Vagina (tissue), 2 donors: ENCODE measurements at regions not wholly inside any gene's neighbourhood (a gene's known extent, or its start where the extent isn't known, plus 50 kb on each side); places are given as distances from the start of the nearest gene placed in this dataset.

ENCODE experiments used
- CTCF ChIP-seq, 3 experiments: fragments of 450-650 bp in 2 of 3; fragments of 200-600 bp in 1 of 3; sonication (generic) in 1 of 3; IDR thresholded peaks; one replicate each; pipeline ENCODE4 v1.5.1; 2017 to 2019; ENCODE audit warnings: antibody characterized with exemption in 3 of 3, mild to moderate bottlenecking in 2 of 3, moderate library complexity in 2 of 3
- POLR2A ChIP-seq, 2 donors: fragments of 450-650 bp; IDR thresholded peaks; one replicate each; pipeline ENCODE4 v1.6.1; 2017; ENCODE audit warnings: antibody characterized with exemption in 2 of 2, mild to moderate bottlenecking in 2 of 2, moderate library complexity in 2 of 2

DNA sequence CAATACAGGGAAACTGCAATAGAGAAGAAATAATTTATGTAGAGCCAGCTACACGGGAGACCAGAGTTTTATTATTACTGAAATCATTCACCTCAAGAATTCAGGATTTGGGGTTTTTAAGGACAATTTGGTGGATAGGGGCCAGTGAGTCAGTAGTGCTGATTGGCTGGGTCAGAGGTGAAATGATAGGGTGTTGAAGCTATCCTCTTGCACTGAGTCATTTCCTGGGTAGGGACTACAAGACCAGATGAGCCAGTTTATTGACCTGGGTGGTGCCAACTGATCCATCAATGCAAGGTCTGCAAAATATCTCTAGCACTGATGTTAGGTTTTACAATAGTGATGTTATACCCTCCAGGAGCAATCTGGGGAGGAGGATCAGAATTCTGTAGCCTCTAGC lies 486.3 kb downstream of the LRIG3 start:
- no peak for TF ChIP-seq POLR2A (IDR thresholded peaks at IDR 0.05)
- TF ChIP-seq CTCF (IDR thresholded peaks at IDR 0.05): no peak
